SK-N-SH (cell line): ENCODE measurements at regions not wholly inside any gene's neighbourhood (a gene's known extent, or its start where the extent isn't known, plus 50 kb on each side); places are given as distances from the start of the nearest gene placed in this dataset.

Experiments
- EP300 ChIP-seq, 2 experiments: IDR thresholded peaks; 2 replicates each; pipeline versions ENCODE4 v1.4.0 to v1.6.1; 2012; ENCODE audit warnings: borderline replicate concordance in 1 of 2, low read depth in 1 of 2, low read length in 1 of 2
- FOSL2 ChIP-seq: IDR thresholded peaks from 2 replicates; pipeline ENCODE4 v1.4.0; 2012; ENCODE audit warnings: low read depth, mild to moderate bottlenecking, moderate library complexity, borderline replicate concordance
- FOXM1 ChIP-seq: IDR thresholded peaks from 2 replicates; pipeline ENCODE4 v1.4.0; 2012; ENCODE audit warnings: low read depth, mild to moderate bottlenecking
- GABPA ChIP-seq: IDR thresholded peaks from 2 replicates; pipeline ENCODE4 v1.4.0; 2012; ENCODE audit warnings: low read depth, mild to moderate bottlenecking
- MXI1 ChIP-seq: IDR thresholded peaks from 2 replicates; pipeline ENCODE4 v1.6.1; 2012; ENCODE audit warnings: mild to moderate bottlenecking, low read depth, low read length, improper control_type of control experiment
- NFIC ChIP-seq: IDR thresholded peaks from 2 replicates; pipeline ENCODE4 v1.4.0; 2012; ENCODE audit warnings: borderline replicate concordance
- POLR2AphosphoS5 ChIP-seq: IDR thresholded peaks from 2 replicates; pipeline ENCODE4 v1.6.1; 2012; ENCODE audit warnings: low read depth, low read length
- RAD21 ChIP-seq: IDR thresholded peaks from 2 replicates; pipeline ENCODE4 v1.6.1; 2012; ENCODE audit warnings: mild to moderate bottlenecking, low read length
- RXRA ChIP-seq: IDR thresholded peaks from 2 replicates; pipeline ENCODE4 v1.4.0; 2012; ENCODE audit warnings: low read depth, mild to moderate bottlenecking, borderline replicate concordance
- TF ChIP-seq, protein P1 (sequence below): fragments of 200-600 bp; sonication (generic); IDR thresholded peaks from 2 replicates; pipeline ENCODE4 v1.6.1; 2017; ENCODE audit warnings: antibody characterized with exemption, mild to moderate bottlenecking, moderate library complexity
- TF ChIP-seq, protein P2 (sequence below): IDR thresholded peaks from 2 replicates; pipeline ENCODE4 v1.6.1; 2012; ENCODE audit warnings: mild to moderate bottlenecking, low read depth, low read length, moderate library complexity
- TF ChIP-seq, protein P3 (sequence below): IDR thresholded peaks from 2 replicates; pipeline ENCODE4 v1.4.0; 2012; ENCODE audit warnings: low read depth
- TF ChIP-seq, protein P4 (sequence below): fragments of 150-350 bp; IDR thresholded peaks from 2 replicates; pipeline ENCODE4 v1.6.1; 2016; ENCODE audit warnings: mild to moderate bottlenecking, low read depth, low read length

DNA sequence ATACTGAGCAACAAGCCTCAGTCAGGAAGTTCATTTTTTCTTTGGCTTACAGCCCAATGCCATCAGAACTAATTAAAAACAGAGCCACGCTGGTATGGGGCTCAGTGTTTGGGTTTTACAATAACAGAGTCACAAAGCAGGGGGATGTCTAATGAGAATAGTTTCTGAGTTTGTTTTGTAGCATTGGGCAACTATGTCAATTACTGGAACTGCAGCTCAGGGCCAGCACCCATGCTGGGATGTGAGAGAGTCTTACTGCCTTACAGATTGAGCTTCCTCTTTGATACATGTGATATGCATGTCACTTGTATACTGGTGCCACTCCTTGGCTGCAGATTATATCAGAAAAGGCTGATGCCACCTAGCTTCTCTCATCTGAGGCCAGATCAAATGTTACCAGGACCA, 117.6 kb downstream of the TFAP2B start:
- TF ChIP-seq, protein P1, sequence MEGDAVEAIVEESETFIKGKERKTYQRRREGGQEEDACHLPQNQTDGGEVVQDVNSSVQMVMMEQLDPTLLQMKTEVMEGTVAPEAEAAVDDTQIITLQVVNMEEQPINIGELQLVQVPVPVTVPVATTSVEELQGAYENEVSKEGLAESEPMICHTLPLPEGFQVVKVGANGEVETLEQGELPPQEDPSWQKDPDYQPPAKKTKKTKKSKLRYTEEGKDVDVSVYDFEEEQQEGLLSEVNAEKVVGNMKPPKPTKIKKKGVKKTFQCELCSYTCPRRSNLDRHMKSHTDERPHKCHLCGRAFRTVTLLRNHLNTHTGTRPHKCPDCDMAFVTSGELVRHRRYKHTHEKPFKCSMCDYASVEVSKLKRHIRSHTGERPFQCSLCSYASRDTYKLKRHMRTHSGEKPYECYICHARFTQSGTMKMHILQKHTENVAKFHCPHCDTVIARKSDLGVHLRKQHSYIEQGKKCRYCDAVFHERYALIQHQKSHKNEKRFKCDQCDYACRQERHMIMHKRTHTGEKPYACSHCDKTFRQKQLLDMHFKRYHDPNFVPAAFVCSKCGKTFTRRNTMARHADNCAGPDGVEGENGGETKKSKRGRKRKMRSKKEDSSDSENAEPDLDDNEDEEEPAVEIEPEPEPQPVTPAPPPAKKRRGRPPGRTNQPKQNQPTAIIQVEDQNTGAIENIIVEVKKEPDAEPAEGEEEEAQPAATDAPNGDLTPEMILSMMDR = no peak
- TF ChIP-seq GABPA (no peak), MXI1 (peak; percentile 76; the same call in 1 of the 2 replicates), FOXM1 (no peak), FOSL2 (no peak), EP300 (IDR thresholded peaks at IDR 0.05; ENCODE audit: borderline replicate concordance in 1 of 2, low read depth in 1 of 2, low read length in 1 of 2) (peak in 1 of 2 experiments; percentile 44; a peak in 1 of 4 replicates), POLR2AphosphoS5 (no peak), RAD21 (peak; percentile 22; the same call in 1 of the 2 replicates), RXRA (no peak), NFIC (peak; percentile 14; the same call in 1 of the 2 replicates)
- TF ChIP-seq, protein P2, sequence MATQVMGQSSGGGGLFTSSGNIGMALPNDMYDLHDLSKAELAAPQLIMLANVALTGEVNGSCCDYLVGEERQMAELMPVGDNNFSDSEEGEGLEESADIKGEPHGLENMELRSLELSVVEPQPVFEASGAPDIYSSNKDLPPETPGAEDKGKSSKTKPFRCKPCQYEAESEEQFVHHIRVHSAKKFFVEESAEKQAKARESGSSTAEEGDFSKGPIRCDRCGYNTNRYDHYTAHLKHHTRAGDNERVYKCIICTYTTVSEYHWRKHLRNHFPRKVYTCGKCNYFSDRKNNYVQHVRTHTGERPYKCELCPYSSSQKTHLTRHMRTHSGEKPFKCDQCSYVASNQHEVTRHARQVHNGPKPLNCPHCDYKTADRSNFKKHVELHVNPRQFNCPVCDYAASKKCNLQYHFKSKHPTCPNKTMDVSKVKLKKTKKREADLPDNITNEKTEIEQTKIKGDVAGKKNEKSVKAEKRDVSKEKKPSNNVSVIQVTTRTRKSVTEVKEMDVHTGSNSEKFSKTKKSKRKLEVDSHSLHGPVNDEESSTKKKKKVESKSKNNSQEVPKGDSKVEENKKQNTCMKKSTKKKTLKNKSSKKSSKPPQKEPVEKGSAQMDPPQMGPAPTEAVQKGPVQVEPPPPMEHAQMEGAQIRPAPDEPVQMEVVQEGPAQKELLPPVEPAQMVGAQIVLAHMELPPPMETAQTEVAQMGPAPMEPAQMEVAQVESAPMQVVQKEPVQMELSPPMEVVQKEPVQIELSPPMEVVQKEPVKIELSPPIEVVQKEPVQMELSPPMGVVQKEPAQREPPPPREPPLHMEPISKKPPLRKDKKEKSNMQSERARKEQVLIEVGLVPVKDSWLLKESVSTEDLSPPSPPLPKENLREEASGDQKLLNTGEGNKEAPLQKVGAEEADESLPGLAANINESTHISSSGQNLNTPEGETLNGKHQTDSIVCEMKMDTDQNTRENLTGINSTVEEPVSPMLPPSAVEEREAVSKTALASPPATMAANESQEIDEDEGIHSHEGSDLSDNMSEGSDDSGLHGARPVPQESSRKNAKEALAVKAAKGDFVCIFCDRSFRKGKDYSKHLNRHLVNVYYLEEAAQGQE = no peak
- TF ChIP-seq, protein P3, sequence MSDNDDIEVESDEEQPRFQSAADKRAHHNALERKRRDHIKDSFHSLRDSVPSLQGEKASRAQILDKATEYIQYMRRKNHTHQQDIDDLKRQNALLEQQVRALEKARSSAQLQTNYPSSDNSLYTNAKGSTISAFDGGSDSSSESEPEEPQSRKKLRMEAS = no peak
- TF ChIP-seq, protein P4, sequence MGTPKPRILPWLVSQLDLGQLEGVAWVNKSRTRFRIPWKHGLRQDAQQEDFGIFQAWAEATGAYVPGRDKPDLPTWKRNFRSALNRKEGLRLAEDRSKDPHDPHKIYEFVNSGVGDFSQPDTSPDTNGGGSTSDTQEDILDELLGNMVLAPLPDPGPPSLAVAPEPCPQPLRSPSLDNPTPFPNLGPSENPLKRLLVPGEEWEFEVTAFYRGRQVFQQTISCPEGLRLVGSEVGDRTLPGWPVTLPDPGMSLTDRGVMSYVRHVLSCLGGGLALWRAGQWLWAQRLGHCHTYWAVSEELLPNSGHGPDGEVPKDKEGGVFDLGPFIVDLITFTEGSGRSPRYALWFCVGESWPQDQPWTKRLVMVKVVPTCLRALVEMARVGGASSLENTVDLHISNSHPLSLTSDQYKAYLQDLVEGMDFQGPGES = no peak
